ENCODE measurements at regions not wholly inside any gene's neighbourhood (a gene's known extent, or its start where the extent isn't known, plus 50 kb on each side); places are given as distances from the start of the nearest gene placed in this dataset.

DNA sequence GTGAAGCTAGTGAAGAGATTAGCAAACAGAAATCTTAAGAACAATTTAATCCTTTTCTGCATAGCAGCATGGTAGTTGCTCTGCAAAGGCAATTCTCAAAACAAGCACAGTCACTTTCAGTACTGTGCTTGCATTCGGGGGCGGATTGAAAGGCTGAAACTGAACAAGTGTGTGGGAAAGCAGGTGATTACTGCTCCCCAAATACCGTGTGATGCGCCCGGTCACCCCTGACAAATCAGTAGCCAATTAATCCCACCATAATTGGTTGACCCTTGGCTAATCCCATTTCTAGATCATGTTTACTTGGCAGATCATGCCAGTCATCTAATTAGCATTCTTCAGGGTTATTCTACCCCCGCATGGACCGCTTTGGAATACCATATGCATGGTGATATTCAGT lies 76.5 kb upstream of the ADRB1 start:
- DNase-seq, result no peak

DNA sequence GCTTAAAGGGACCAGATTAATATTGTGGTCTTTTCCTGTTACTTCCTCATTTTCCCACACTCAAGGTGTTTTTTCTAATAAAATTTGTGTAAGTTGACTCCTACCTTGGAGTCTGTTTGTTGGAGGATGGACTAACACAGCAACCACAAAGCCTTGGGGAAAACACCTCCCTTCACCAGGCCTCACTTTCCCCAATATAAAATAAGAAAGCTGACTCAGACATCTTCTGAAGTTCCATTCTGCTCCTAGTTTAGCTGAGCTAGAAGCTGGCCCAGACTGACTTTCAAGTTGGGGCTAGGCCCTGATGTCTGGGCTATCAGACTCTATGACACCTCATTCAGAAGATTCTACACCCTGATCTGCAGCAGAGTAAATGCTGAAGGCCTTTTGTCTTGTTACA lies 73.0 kb upstream of the ADRB1 start:
- DNase-seq, result no peak

DNA sequence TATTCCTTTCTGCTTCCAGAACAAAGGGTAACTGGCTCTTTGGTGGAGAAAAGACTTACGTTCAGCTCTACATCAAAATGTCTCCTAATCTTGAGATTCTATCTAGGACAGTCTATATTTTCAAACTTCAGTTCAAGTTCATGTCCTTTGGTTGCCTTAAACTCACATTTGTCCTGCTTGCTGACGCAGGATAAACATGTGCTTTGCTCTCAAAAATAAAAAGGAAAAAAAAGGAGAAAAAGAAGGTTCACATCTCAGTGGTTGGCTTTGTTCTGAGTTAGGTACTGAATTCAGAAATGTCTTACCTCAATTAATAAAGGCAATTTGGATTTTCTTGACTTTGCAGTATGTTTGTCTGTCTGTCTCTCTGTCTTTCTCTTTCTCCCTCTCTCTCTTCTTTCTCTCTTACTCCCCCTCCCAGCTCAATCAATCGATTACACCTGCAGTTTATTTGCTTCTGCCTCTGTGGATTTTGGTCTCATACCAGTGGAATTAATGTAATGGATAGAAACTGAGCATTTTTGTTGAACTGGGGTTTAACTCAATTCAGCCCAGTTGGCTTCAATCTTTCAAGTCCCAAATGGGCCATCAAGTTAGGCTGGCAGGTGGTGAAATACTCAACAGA lies 72.2 kb upstream of the ADRB1 start:
- no peak for DNase-seq

DNA sequence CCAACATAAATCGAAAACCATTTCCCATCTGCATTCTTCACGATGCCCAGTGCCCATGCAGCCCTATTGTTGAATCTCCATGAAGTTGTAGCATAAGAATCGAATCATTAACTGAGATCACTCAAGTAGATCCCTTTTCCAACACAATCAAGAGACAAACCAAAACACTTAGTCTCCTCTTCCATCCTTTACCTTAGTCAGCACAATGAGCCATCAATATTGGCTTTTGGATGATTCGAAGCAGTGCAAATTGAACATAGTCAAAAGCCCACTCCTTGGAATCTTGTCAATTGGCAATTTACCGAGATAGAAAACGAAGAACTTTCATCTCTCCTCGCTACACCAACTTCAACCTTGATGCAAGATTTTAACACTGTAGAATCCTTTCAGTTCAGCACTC lies 66.5 kb upstream of the ADRB1 start:
- DNase-seq, result no peak

GRCh38 chr10:113978802-113979201 lies 64.9 kb upstream of the ADRB1 start:
- no peak for DNase-seq

DNA sequence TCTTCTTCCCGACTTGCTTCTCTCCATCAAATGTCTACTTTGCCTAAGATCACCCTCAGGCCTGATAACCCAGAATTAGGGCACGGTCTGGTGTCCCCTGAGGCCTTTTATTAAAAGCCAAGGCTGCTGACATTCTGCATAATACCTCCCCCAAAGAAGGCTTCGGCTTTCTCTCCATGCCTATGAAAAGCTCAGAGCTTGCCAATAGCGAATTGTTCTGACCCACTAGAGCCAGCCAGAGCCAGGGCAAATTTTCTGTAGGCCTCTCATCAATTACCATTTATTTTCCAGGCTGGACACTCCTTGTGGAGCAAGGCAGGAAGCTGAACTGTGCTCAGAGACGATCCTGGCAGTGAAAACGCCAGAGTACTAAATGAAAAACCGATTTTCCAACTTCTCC lies 64.3 kb upstream of the ADRB1 start:
- no peak for DNase-seq

DNA sequence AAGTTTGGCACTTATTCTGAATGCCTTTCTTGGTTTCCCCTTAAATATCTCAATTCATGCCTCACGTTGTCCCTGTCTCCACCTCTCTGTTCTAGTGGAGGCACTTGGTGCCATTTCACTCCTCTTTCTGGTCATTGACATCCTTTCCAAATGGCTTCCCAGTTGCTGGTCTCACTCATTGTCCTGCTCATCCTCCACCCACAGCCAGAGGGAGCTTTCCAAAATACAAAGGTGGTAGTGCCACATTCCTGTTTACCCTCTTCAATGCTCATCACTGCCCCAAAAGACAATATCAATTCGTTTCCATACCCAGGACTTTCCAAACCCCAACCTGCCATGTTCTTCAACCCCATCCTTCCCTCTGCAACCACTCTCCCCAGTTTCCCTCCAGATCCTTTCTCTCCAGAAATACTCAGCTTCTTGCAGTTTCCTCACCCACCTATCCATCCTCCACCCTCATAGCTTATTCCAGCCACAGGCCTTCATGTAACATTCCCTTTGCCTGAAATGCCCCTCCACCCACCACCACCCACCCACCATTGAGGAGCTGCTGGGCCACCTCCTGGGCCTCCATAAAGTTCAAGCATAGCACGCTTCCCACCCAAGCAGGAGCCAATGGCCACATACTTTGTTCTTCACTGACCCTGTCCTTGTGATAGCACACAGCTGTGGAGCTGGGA lies 63.1 kb upstream of the ADRB1 start:
- no peak for DNase-seq

DNA sequence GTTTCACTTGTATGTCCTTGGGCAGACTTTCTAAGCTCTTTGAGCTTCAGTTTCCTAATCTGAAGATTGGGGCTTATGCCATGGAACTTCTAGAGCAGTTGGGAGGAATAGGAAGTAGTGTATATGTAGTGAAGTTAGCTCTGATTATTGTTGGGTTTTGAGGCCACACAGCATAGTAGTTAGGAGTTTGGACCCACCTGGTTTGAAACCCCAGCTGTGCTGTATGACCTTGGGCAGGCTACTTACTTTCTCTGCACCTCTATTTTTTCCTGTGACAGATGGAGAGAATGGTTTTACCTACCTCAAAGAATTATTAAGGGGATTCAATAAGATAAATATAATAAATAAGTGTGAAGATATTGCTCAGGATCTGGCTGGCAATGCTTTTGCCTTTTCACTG lies 61.4 kb upstream of the ADRB1 start:
- no peak for DNase-seq

DNA sequence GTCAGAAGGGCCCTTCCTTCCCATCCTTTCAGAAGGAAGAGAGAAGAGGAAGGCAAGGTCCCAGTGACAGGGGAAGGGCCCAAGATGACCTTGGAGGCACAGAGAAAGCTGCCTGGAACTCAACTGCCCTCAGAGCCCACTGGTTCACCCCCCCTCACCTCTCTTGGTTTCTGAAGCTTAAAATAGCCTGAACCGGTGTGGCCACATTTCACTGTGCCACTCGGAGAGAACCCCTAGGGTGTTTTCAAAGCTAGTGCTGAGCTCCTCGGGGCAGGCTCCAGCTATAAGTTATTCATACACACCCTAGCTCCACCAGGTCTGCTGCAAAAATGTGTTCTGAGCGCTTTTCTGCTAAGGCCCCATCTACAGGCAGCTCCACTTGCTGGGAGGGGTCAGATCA lies 60.9 kb upstream of the ADRB1 start:
- no peak for DNase-seq

- no peak for DNase-seq
Observed at GRCh38 chr10:113983552-113983951, 60.1 kb upstream of the ADRB1 start.

DNA sequence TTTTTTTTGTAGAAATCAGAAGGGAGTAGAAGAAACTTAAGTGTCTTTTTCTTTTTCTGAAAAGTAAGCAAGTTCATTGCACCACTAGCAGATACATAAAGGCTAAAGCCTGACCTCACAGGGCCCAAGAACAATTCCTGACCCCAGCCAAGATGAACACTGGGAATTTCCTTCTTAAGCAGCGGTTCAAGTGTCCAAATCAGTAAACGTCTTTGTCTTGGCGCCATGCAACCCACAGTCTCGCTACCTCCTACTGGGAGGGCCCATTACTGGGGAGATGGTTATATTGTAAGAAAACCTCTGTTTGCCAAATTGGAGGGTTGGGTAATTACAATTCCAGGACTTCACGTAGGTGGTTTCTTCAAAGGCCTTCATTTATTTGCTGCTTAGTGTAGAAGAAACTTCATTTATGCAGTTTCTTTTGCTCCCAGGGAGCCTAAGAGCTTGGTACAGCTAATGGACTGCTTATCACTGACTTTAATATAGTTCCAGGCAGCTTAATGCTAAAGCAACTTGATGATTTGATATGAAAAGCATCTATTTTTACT lies 58.3 kb upstream of the ADRB1 start:
- no peak for DNase-seq

- no peak for DNase-seq
Observed at GRCh38 chr10:113986316-113986715, 57.4 kb upstream of the ADRB1 start.

DNA sequence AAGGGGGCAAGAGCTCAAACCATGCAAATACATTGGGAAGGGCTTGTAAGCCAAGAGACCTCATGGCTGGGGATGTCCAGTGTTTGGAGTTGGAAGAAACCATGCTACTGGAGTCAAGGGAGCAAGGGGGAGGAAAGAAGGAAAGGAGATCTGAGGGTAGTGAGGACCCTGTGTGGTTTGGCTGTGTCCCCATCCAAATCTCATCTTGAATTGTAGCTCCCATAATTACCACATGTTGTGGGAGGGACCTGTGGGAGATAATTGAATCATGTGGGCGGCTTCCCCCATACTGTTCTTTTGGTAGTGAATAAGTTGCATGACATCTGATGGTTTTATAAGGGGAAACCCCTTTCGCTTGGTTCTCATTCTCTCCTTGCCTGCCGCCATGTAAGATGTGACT lies 56.5 kb upstream of the ADRB1 start:
- no peak for DNase-seq

GRCh38 chr10:113987805-113988204 lies 55.9 kb upstream of the ADRB1 start:
- no peak for DNase-seq

- no peak for DNase-seq
Observed at GRCh38 chr10:113988535-113988934, 55.1 kb upstream of the ADRB1 start.

GRCh38 chr10:113991091-113991860 lies 52.4 kb upstream of the ADRB1 start:
- peak; percentile 42 for DNase-seq

GRCh38 chr10:113992471-113993011 lies 51.1 kb upstream of the ADRB1 start:
- no peak for DNase-seq

DNA sequence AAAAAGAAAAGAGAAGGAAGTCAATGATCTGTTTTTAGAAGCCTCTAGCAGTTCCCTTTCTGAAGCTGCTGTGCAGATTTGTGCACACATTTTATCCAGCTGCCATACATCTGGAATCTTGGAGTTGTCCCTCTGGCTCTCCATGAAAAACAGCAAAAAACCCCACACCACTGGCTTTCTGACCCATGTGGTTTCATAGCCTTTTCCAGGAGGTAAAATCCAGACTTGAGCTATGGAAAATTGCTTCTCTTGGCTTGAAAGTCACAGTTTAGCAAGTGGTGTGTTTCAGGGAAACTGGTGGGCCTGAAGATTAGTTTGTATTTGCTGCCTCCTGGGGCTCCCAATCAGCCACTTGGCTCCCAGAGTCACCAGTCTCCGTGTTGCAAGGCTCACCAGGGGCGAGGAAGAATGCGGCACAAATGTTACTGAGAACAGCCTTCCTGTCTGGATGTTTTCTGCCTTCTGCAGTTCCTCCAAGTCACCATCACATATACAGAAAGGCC lies 50.1 kb upstream of the ADRB1 start:
- no peak for DNase-seq

All from stimulated activated CD4-positive, alpha-beta T cell treated with anti-CD3 and anti-CD28 coated beads, Interleukin-1b, Interleukin-23, amount 100 ng/mL, for 48 hours (primary cell).